ENCODE measurements at regions not wholly inside any gene's neighbourhood (a gene's known extent, or its start where the extent isn't known, plus 50 kb on each side); places are given as distances from the start of the nearest gene placed in this dataset.

GRCh38 chr17:12596961-12597360, 68.7 kb upstream of the MYOCD start:
- FAIRE-seq, result no peak

GRCh38 chr17:12597895-12598294, 67.8 kb upstream of the MYOCD start:
- peak; percentile 49 for FAIRE-seq

- FAIRE-seq, result no peak
These were observed 66.3 kb upstream of the MYOCD start for GRCh38 chr17:12599186-12599920.

GRCh38 chr17:12600349-12600748, 65.3 kb upstream of the MYOCD start:
- no peak for FAIRE-seq

GRCh38 chr17:12603566-12603965, 62.1 kb upstream of the MYOCD start:
- FAIRE-seq, result no peak

GRCh38 chr17:12605222-12605621, 60.5 kb upstream of the MYOCD start:
- FAIRE-seq, result no peak

GRCh38 chr17:12613566-12613965, 52.1 kb upstream of the MYOCD start:
- no peak for FAIRE-seq

All from islet of Langerhans (tissue), 1 donor.